ENCODE measurements at regions not wholly inside any gene's neighbourhood (a gene's known extent, or its start where the extent isn't known, plus 50 kb on each side); places are given as distances from the start of the nearest gene placed in this dataset.

DNA sequence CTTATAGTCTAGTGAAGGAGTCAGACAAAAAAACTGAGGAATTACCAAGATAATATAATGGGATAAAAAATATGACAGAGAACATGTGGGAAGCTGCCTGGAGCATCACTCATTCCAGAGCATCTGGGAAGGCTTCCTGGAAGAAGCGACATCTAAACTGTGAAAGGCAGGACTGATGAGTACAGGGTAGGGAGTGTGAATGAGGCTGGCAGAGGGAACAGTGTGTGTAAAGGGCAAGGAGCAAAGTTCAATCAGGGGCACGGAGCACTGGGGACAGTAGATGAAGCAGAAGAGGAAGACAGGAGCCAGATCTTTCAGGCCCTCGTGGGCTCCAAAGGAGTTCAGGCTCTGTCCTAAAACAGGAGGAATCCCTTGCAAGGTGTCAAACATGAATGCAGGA is 55.8 kb upstream of the PRDM11 start:
- TF ChIP-seq GABPA (IDR thresholded peaks at IDR 0.05; ENCODE audit: low read depth) (no peak), POLR2AphosphoS5 (IDR thresholded peaks at IDR 0.05; ENCODE audit: low read depth) (no peak), REST (IDR thresholded peaks at IDR 0.05; ENCODE audit: insufficient replicate concordance, low read depth) (no peak), CTCF (IDR thresholded peaks at IDR 0.05; ENCODE audit: insufficient read depth, low read length) (no peak)

Measured in HL-60 (cell line).